NB4 (cell line): ENCODE measurements at regions not wholly inside any gene's neighbourhood (a gene's known extent, or its start where the extent isn't known, plus 50 kb on each side); places are given as distances from the start of the nearest gene placed in this dataset.

Source experiments
- POLR2A ChIP-seq: IDR thresholded peaks from 2 replicates; pipeline ENCODE4 v1.6.1; 2011; ENCODE audit warnings: mild to moderate bottlenecking; ENCODE audit not compliant: insufficient read length; ENCODE audit errors: extremely low read depth
- TF ChIP-seq, protein P1 (sequence below): IDR thresholded peaks from one replicate; pipeline ENCODE4 v1.5.1; 2012; ENCODE audit warnings: low read depth, low read length
- TF ChIP-seq, protein P2 (sequence below): IDR thresholded peaks from 2 replicates; pipeline ENCODE4 v1.6.1; 2011; ENCODE audit warnings: low read depth, low read length

DNA sequence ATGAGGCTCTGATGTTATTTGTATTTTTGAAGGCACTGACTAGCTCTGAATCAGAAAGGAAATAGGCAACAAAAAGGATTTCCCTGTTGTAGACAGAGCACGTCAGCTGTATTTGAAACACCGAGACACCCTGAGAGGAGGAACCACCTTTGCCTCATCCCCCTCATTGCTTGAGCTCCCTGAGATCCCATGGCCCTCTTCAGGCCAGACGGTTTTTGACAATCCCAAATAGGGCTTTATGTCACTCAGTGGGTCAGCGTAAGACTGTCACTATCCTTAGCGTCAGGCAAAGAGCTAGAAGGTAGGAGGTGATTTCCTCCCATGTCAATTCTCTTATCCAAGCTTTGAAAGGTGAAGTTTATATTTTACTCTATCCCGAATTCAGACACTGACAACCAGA, 254.3 kb downstream of the ZNF621 start:
- TF ChIP-seq, protein P1, sequence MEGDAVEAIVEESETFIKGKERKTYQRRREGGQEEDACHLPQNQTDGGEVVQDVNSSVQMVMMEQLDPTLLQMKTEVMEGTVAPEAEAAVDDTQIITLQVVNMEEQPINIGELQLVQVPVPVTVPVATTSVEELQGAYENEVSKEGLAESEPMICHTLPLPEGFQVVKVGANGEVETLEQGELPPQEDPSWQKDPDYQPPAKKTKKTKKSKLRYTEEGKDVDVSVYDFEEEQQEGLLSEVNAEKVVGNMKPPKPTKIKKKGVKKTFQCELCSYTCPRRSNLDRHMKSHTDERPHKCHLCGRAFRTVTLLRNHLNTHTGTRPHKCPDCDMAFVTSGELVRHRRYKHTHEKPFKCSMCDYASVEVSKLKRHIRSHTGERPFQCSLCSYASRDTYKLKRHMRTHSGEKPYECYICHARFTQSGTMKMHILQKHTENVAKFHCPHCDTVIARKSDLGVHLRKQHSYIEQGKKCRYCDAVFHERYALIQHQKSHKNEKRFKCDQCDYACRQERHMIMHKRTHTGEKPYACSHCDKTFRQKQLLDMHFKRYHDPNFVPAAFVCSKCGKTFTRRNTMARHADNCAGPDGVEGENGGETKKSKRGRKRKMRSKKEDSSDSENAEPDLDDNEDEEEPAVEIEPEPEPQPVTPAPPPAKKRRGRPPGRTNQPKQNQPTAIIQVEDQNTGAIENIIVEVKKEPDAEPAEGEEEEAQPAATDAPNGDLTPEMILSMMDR, result no peak
- TF ChIP-seq POLR2A, result no peak
- TF ChIP-seq, protein P2, sequence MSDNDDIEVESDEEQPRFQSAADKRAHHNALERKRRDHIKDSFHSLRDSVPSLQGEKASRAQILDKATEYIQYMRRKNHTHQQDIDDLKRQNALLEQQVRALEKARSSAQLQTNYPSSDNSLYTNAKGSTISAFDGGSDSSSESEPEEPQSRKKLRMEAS, result no peak
